ENCODE measurements at regions not wholly inside any gene's neighbourhood (a gene's known extent, or its start where the extent isn't known, plus 50 kb on each side); places are given as distances from the start of the nearest gene placed in this dataset.
"Not testable (repeated sequence)": the region's sequence is repeated elsewhere in the genome, so short reads cannot be mapped to it uniquely, and the experiment has no call there.

GRCh38 chr16:18263046-18263445 lies 73.5 kb downstream of the NPIPA8 start:
- DNase-seq (ENCODE audit: low read depth): not testable (repeated sequence)

- DNase-seq (ENCODE audit: low read depth): not testable (repeated sequence)
Measured at GRCh38 chr16:18261848-18262247, 74.7 kb downstream of the NPIPA8 start.

- DNase-seq (ENCODE audit: low read depth): not testable (repeated sequence)
Measured at GRCh38 chr16:18259496-18260176, 76.9 kb downstream of the NPIPA8 start.

GRCh38 chr16:18252943-18253342 lies 83.6 kb downstream of the NPIPA8 start:
- not testable (repeated sequence) for DNase-seq (ENCODE audit: low read depth)

- DNase-seq (ENCODE audit: low read depth): not testable (repeated sequence)
Measured at GRCh38 chr16:18230505-18230904, 106.0 kb downstream of the NPIPA8 start.

GRCh38 chr16:18222054-18223009 lies 114.2 kb downstream of the NPIPA8 start:
- not testable (repeated sequence) for DNase-seq (ENCODE audit: low read depth)

GRCh38 chr16:18217741-18218140 lies 118.8 kb downstream of the NPIPA8 start:
- not testable (repeated sequence) for DNase-seq (ENCODE audit: low read depth)

GRCh38 chr16:18216814-18217213 lies 119.7 kb downstream of the NPIPA8 start:
- not testable (repeated sequence) for DNase-seq (ENCODE audit: low read depth)

GRCh38 chr16:18213810-18214209 lies 122.7 kb downstream of the NPIPA8 start:
- not testable (repeated sequence) for DNase-seq (ENCODE audit: low read depth)

- not testable (repeated sequence) for DNase-seq (ENCODE audit: low read depth)
Measured at GRCh38 chr16:18211505-18211904, 125.0 kb downstream of the NPIPA8 start.

GRCh38 chr16:18204786-18205185 lies 131.8 kb downstream of the NPIPA8 start:
- DNase-seq (ENCODE audit: low read depth): not testable (repeated sequence)

- DNase-seq (ENCODE audit: low read depth): not testable (repeated sequence)
Measured at GRCh38 chr16:18204309-18204708, 132.2 kb downstream of the NPIPA8 start.

GRCh38 chr16:18201511-18201910 lies 135.0 kb downstream of the NPIPA8 start:
- DNase-seq (ENCODE audit: low read depth): not testable (repeated sequence)

- not testable (repeated sequence) for DNase-seq (ENCODE audit: low read depth)
Measured at GRCh38 chr16:18192389-18192788, 144.1 kb downstream of the NPIPA8 start.

- not testable (repeated sequence) for DNase-seq (ENCODE audit: low read depth)
Measured at GRCh38 chr16:18190179-18190578, 146.4 kb downstream of the NPIPA8 start.

GRCh38 chr16:18184755-18185154 lies 151.8 kb downstream of the NPIPA8 start:
- DNase-seq (ENCODE audit: low read depth): not testable (repeated sequence)

- not testable (repeated sequence) for DNase-seq (ENCODE audit: low read depth)
Measured at GRCh38 chr16:18181028-18181427, 155.5 kb downstream of the NPIPA8 start.

- DNase-seq (ENCODE audit: low read depth): not testable (repeated sequence)
Measured at GRCh38 chr16:18173945-18174497, 162.5 kb downstream of the NPIPA8 start.

GRCh38 chr16:18162293-18162692 lies 174.2 kb downstream of the NPIPA8 start:
- DNase-seq (ENCODE audit: low read depth): not testable (repeated sequence)

- DNase-seq (ENCODE audit: low read depth): not testable (repeated sequence)
Measured at GRCh38 chr16:18161224-18161623, 175.3 kb downstream of the NPIPA8 start.

- not testable (repeated sequence) for DNase-seq (ENCODE audit: low read depth)
Measured at GRCh38 chr16:18159185-18159584, 177.4 kb downstream of the NPIPA8 start.

- not testable (repeated sequence) for DNase-seq (ENCODE audit: low read depth)
Measured at GRCh38 chr16:18157854-18158253, 178.7 kb downstream of the NPIPA8 start.

Measured in activated T-cell treated with anti-CD3 and anti-CD28 coated beads for 48 hours (primary cell).